A204.1 (cell line): ENCODE measurements at regions not wholly inside any gene's neighbourhood (a gene's known extent, or its start where the extent isn't known, plus 50 kb on each side); places are given as distances from the start of the nearest gene placed in this dataset.
"Not testable (repeated sequence)": the region's sequence is repeated elsewhere in the genome, so short reads cannot be mapped to it uniquely, and the experiment has no call there.

Experiments
- FAIRE-seq: peaks from 2 replicates; lab custom pipeline; 2012; peaks lifted over from hg19 to GRCh38; lab: Jason Lieb, UNC

GRCh38 chr12:59344224-59344623 lies 251.6 kb upstream of the SLC16A7 start:
- no peak for FAIRE-seq

DNA sequence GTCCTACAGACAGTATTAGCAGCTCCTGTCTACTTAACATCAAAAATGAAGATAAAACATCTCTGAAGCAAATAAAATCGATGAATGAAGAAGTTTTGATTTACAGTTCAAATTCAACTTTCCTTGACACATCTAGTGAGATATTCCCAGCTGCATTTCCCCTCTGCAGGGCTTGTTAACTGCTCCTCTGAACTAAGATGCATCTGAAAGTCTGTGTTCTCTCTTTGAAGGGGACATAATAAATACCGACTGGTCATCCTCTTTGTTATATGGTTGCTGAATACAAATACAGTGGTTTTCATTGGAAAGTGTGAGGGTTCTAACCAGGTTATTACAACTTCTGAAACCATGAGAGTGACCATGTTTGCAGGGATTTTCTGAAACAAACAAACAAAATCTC lies 266.4 kb upstream of the SLC16A7 start:
- FAIRE-seq, result no peak

DNA sequence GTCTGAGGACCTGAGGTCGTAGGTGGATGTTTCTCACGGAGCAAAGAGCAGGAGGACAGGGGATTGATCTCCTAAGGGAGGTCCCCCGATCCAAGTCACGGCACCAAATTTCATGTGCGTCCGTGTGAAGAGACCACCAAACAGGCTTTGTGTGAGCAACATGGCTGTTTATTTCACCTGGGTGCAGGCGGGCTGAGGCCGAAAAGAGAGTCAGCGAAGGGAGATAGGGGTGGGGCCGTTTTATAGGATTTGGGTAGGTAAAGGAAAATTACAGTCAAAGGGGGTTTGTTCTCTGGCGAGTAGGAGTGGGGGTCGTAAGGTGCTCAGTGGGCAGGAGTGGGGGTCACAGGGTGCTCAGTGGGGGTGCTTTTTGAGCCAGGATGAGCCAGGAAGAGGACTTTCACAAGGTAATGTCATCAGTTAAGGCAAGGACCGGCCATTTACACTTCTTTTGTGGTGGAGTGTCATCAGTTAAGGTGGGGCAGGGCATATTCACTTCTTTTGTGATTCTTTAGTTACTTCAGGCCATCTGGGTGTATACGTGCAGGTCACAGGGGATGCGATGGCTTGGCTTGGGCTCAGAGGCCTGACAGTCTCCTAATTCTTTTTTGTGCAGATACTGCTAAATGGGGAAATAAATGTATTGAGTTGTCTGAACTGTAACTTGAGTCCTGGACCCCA lies 267.3 kb upstream of the SLC16A7 start:
- FAIRE-seq, result not testable (repeated sequence)

- FAIRE-seq, result not testable (repeated sequence)
Measured at GRCh38 chr12:59326457-59326856, 269.4 kb upstream of the SLC16A7 start.

DNA sequence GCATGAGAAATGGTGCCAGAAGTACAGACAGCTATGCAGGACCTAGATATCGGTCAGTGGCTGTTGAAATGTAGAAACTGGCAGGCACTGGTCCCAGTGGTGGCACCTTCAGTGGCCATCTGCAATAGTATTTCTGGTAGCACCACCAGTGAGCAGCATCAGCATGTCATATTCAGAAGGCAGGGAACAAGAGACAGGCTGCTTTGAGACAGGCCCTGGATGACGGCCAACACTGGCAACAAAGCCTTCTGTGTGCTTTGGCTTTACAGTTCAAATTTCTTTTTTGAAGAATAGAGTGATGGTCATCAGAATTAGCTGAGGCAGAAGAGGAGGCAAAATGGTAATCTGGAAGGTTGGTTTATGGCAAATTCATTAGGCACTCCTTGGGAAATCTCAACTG lies 273.4 kb upstream of the SLC16A7 start:
- no peak for FAIRE-seq

DNA sequence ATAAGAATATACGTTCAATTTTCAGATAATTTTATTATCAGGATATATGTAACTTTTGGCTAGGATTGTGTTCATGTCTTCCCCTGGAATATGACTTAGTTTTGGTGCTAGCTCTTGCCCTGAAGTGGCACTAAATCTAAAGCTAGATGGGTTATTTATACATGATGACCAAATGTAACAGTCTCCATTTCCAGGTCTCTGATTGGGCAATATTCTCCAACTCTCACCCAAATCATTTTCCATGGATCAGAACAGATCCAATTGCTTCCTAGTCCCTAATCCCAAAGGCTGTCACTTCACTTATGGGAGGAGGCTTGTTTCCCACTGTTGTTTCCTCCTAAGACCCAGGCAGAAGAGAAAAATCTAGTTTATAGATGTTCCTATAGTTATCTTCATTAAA lies 274.6 kb upstream of the SLC16A7 start:
- no peak for FAIRE-seq

DNA sequence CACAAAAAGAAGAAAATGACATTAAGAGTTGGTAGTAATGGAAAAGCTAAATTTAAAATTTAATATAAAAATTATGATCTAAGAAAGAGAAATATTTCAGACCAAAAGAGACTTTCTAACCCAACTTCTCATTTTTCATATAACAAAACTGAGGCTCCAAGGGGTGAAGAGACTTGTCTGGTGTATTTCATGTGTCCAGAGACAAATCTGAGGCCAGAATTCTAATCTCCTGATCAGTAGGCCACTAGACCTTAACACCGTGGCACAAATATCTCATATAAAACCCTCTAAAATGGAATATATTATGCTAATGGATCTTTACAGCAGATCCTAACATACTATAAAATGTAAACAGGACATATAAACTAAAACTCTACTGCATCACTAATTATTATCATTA lies 275.7 kb upstream of the SLC16A7 start:
- no peak for FAIRE-seq

DNA sequence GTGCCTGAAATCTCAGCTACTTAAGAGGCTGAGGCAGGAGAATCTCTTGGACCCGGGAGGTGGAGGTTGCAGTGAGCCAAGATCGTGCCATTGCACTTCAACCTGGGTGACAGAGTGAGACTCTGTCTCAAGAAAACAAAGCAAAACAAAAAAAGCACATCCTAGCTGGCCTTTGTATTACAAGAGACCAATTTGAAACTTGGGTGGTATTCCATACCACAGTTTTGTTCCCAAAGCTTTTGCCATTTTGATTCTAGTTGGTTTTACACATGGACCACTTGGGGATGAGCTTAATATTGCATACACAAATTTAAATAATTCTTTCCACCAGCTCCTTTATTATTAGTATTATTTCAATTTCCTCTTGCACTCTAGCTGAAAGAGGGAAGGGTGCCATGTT lies 276.9 kb upstream of the SLC16A7 start:
- FAIRE-seq, result no peak

- no peak for FAIRE-seq
Measured at GRCh38 chr12:59317598-59317997, 278.2 kb upstream of the SLC16A7 start.

- no peak for FAIRE-seq
Measured at GRCh38 chr12:59316938-59317337, 278.9 kb upstream of the SLC16A7 start.

- FAIRE-seq, result not testable (repeated sequence)
Measured at GRCh38 chr12:59316354-59316753, 279.5 kb upstream of the SLC16A7 start.

DNA sequence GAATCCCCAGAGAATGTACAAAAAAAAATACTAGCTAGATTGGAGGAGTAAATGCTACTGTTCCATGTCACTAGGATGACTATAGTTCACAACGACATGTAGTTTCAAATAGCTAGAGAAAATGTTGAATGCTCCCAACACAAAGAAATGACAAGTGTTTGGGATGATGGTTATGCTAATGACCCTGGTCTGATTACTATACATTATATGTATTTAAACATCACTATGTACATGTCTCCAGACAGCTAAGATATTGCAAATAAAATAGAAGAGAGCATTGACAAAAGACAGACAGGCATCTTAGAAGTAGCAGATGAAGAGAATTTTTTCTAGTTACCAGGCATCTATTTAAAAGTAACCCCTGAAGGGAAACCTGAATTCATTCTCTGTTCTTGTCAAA lies 281.6 kb upstream of the SLC16A7 start:
- no peak for FAIRE-seq

GRCh38 chr12:59304077-59304721 lies 291.6 kb upstream of the SLC16A7 start:
- no peak for FAIRE-seq

DNA sequence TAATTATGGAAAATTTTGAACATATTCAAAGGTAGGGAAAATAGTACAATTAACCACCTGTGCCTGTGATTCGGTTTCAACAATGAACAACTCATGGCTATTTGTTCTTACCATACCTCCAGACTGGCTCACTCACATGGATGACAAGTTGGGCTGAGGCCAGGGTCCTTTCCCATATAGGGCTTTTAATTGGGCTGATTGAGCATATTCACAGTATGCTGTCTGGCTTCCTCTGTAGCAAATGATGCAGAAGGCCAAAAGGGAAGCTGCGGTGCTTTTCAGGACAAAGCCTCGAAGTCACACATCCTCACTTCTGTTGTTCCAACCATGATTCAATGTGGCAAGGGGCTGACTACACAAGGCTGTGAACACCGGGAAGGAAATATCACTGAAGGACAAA lies 297.5 kb upstream of the SLC16A7 start:
- no peak for FAIRE-seq

DNA sequence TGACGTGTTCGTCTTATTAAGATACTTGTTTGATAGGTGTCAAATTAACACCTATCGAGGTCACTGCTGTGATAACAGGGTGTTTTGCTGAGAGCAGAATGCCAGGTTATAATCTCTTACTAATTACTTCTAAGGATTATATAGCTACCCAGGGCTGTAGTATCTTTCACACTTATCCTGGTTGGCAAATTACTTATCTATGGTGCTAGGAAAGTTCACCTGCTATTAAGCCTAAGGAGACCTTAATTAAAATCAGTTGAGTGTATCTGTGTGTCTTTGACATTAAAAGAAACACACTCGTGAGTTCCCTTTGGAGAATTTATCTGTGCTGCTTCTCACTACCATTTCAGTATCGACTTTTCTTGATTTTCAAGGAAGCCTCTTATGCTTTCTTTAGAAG lies 301.6 kb upstream of the SLC16A7 start:
- FAIRE-seq, result no peak

GRCh38 chr12:59282999-59283398 lies 312.8 kb upstream of the SLC16A7 start:
- FAIRE-seq, result no peak

DNA sequence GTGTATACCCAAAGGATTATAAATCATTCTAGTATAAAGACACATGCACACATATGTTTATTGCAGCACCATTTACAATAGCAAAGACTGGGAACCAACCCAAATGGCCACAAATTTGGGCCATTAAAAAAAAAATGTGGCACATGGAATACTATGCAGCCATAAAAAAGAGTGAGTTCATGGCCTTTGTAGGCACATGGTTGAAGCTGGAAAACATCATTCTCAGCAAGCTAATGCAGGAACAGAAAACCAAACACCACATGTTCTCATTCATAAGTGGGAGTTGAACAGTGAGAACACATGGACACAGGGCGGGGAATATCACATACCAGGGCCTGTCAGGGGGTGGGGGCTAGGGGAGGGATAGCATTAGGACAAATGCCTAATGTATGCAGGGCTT lies 322.3 kb upstream of the SLC16A7 start:
- FAIRE-seq, result not testable (repeated sequence)

DNA sequence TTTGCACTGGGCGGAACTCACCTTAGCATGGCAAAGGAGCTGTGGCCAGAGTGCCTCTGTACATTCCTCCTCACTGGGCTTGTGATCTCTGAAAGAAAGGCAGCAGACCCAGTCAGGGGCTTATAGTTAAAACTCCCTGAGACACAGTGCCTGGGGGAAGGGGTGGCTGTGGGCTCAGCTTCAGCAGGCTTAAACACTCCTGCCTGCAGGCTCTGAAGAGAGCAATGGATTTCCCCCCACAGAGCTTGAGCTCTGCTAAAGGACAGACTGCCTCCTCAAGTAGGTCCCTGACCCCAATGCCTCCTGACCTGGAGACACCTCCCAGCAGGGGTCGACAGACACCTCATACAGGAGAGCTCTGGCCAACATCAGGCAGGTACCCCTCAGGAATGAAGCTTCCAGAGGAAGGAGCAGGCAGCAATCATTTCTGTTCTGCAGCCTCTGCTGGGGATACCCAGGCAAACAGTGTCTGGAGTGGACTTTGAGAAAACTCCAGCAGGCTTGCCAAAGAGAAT lies 327.5 kb upstream of the SLC16A7 start:
- no peak for FAIRE-seq

- FAIRE-seq, result no peak
Measured at GRCh38 chr12:59260202-59260601, 335.6 kb upstream of the SLC16A7 start.

DNA sequence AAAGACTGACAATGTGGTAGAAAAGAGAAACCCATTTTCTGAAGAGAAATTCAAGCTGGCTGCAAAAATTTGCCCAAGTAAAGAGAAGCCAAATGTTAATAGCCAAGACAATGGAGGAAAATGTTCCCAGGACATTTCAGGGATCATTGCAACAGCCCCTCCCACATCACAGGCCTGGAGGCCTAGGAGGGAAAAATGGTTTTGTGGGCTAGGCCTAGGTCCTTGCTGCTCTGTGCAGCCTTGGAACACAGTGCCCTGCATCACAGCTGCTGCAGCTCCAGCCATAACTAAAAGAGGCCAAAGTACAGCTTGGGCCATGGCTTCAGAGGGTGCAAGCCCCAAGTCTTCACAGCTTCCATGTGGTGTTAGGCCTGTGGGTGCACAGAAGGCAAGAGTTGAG lies 332.4 kb upstream of the LRIG3 start:
- FAIRE-seq, result no peak

DNA sequence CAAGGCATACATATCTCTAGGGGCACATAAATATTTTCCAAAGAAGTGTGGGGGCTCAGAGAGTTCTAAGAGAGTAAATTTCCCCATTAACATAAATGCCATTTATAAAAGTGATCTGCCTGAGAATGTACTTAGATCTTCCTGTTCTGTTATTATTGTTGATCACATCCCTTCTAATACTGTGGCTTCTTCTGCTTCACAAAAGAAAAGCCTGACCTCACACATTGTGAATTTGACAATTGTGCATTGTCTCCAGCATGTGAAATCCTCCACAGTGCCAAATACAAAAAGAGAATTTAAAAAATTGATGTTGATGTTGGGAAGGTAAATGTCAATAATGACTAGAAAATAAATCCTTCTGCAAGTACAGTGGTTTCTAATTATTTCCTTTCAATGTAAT lies 330.5 kb upstream of the LRIG3 start:
- no peak for FAIRE-seq

- FAIRE-seq, result no peak
Measured at GRCh38 chr12:59240048-59240447, 319.7 kb upstream of the LRIG3 start.

- no peak for FAIRE-seq
Measured at GRCh38 chr12:59234391-59234790, 314.1 kb upstream of the LRIG3 start.

DNA sequence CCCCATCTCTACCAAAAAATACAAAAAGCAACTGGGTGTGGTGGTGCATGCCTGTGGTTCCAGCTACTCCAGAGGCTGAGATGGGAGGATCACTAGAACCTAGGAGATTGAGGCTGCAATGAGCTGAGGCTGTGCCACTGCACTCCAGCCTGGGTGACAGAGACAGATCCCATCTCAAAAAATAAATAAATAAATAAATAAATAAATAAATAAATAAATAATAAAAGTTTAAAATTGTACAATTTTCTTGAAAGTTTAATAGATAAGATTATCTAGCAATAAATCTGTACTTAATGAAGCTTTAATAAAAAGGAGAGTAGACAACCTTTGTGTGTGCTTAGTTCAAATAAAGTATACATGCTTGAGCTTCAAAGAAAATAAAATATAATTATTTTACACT lies 310.0 kb upstream of the LRIG3 start:
- FAIRE-seq, result no peak
